ENCODE measurements at regions not wholly inside any gene's neighbourhood (a gene's known extent, or its start where the extent isn't known, plus 50 kb on each side); places are given as distances from the start of the nearest gene placed in this dataset.

GRCh38 chr10:128881086-128881485, 586.0 kb upstream of the MGMT start:
- no peak for DNase-seq (ENCODE audit: low read depth)
- no peak overlapping the region for H3K4me3 ChIP-seq (ENCODE audit: low read depth, low read length)
- no peak for TF ChIP-seq CTCF (IDR thresholded peaks at IDR 0.05; ENCODE audit: insufficient read depth, low read depth, low read length, missing control alignments)

GRCh38 chr10:128883231-128884032, 583.6 kb upstream of the MGMT start:
- no peak for TF ChIP-seq CTCF (IDR thresholded peaks at IDR 0.05; ENCODE audit: insufficient read depth, low read depth, low read length, missing control alignments)
- H3K4me3 ChIP-seq (ENCODE audit: low read depth, low read length), result no peak overlapping the region
- no peak for DNase-seq (ENCODE audit: low read depth)

GRCh38 chr10:128884033-128884425, 583.0 kb upstream of the MGMT start:
- H3K4me3 ChIP-seq (ENCODE audit: low read depth, low read length), result no peak overlapping the region
- no peak for DNase-seq (ENCODE audit: low read depth)
- no peak for TF ChIP-seq CTCF (IDR thresholded peaks at IDR 0.05; ENCODE audit: insufficient read depth, low read depth, low read length, missing control alignments)

- no peak for TF ChIP-seq CTCF (IDR thresholded peaks at IDR 0.05; ENCODE audit: insufficient read depth, low read depth, low read length, missing control alignments)
Observed at GRCh38 chr10:128884496-128885072, 582.5 kb upstream of the MGMT start.

GRCh38 chr10:128885573-128886555, 581.2 kb upstream of the MGMT start:
- DNase-seq (ENCODE audit: low read depth), result no peak
- no peak for TF ChIP-seq CTCF (IDR thresholded peaks at IDR 0.05; ENCODE audit: insufficient read depth, low read depth, low read length, missing control alignments)
- H3K4me3 ChIP-seq (ENCODE audit: low read depth, low read length), result no peak overlapping the region

More at GRCh38 chr10:128884496-128885072, 582.5 kb upstream of the MGMT start:
- DNase-seq (ENCODE audit: low read depth), result no peak
- H3K4me3 ChIP-seq (ENCODE audit: low read depth, low read length), result no peak overlapping the region

GRCh38 chr10:128887856-128888255, 579.2 kb upstream of the MGMT start:
- DNase-seq (ENCODE audit: low read depth), result no peak
- no peak for TF ChIP-seq CTCF (IDR thresholded peaks at IDR 0.05; ENCODE audit: insufficient read depth, low read depth, low read length, missing control alignments)
- H3K4me3 ChIP-seq (ENCODE audit: low read depth, low read length), result no peak overlapping the region

Data from GM12865 (cell line).